Posterior vena cava (tissue), 2 donors: ENCODE measurements at regions not wholly inside any gene's neighbourhood (a gene's known extent, or its start where the extent isn't known, plus 50 kb on each side); places are given as distances from the start of the nearest gene placed in this dataset.
"Not testable (repeated sequence)": the region's sequence is repeated elsewhere in the genome, so short reads cannot be mapped to it uniquely, and the experiment has no call there.

Experiments used
- DNase-seq: peaks from one replicate; pipeline ENCODE4 v3.0.0-alpha.2; 2020; ENCODE audit warnings: low spot score
- intact Hi-C, 2 donors: fragments of 100-400 bp; cut with DNase I; formaldehyde crosslinking; loops; one replicate each; pipeline versions ENCODE4 v1.14.1 to v1.14.2; 2022 to 2023
- donor health status: DM: yes; HTN: yes; CAD: no.
- donor health status: DM: yes; HTN: yes; CAD: no.

- intact Hi-C loops: no loop called here
- DNase-seq: no peak
These were observed 572.4 kb upstream of the B3GAT1 start for GRCh38 chr11:134984421-134984820.

- DNase-seq, intact Hi-C loops: not testable (repeated sequence)
These were observed 570.4 kb upstream of the B3GAT1 start for GRCh38 chr11:134982432-134982831.

- DNase-seq: no peak
- intact Hi-C loops: no loop called here
These were observed 569.8 kb upstream of the B3GAT1 start for GRCh38 chr11:134981835-134982234.

GRCh38 chr11:134980819-134981710, 569.0 kb upstream of the B3GAT1 start:
- DNase-seq: no peak
- intact Hi-C loops: no loop called here

- DNase-seq, intact Hi-C loops: not testable (repeated sequence)
These were observed 567.0 kb upstream of the B3GAT1 start for GRCh38 chr11:134979089-134979457.

- intact Hi-C loops: no loop called here
- DNase-seq: no peak
These were observed 566.5 kb upstream of the B3GAT1 start for GRCh38 chr11:134978388-134979088.

- intact Hi-C loops: no loop called here
- no peak for DNase-seq
These were observed 564.5 kb upstream of the B3GAT1 start for GRCh38 chr11:134976551-134976950.

GRCh38 chr11:134975866-134976376, 563.9 kb upstream of the B3GAT1 start:
- DNase-seq: no peak
- intact Hi-C loops: no loop called here

- intact Hi-C loops: no loop called here
- no peak for DNase-seq
These were observed 561.8 kb upstream of the B3GAT1 start for GRCh38 chr11:134973801-134974200.

GRCh38 chr11:134971381-134971780, 559.3 kb upstream of the B3GAT1 start:
- DNase-seq: no peak
- intact Hi-C loops: no loop called here

- intact Hi-C loops: no loop called here
- no peak for DNase-seq
These were observed 555.7 kb upstream of the B3GAT1 start for GRCh38 chr11:134967746-134968145.

GRCh38 chr11:134961386-134961785, 549.3 kb upstream of the B3GAT1 start:
- intact Hi-C loops, DNase-seq: not testable (repeated sequence)

GRCh38 chr11:134958870-134959269, 546.8 kb upstream of the B3GAT1 start:
- DNase-seq: no peak
- intact Hi-C loops: no loop called here

- intact Hi-C loops: no loop called here
- DNase-seq: no peak
These were observed 546.2 kb upstream of the B3GAT1 start for GRCh38 chr11:134958336-134958640.

GRCh38 chr11:134957540-134958335, 545.7 kb upstream of the B3GAT1 start:
- intact Hi-C loops: no loop called here
- DNase-seq: no peak

- no peak for DNase-seq
- intact Hi-C loops: no loop called here
These were observed 544.6 kb upstream of the B3GAT1 start for GRCh38 chr11:134956450-134957210.

- DNase-seq, intact Hi-C loops: not testable (repeated sequence)
These were observed 543.9 kb upstream of the B3GAT1 start for GRCh38 chr11:134955970-134956369.

- intact Hi-C loops: no loop called here
- no peak for DNase-seq
These were observed 543.2 kb upstream of the B3GAT1 start for GRCh38 chr11:134955281-134955680.

- intact Hi-C loops, DNase-seq: not testable (repeated sequence)
These were observed 542.4 kb upstream of the B3GAT1 start for GRCh38 chr11:134954456-134954855.
